AG04450 (cell line): ENCODE measurements at regions not wholly inside any gene's neighbourhood (a gene's known extent, or its start where the extent isn't known, plus 50 kb on each side); places are given as distances from the start of the nearest gene placed in this dataset.

Source experiments
- CTCF ChIA-PET: fragments of 300-600, 350-600 bp; formaldehyde crosslinking; extraction: SDS; loops from one replicate; lab custom pipeline; 2022; ENCODE audit warnings: antibody characterized with exemption, inconsistent platforms; lab: Charles Lee
- POLR2A ChIA-PET: fragments of 350-600 bp; formaldehyde crosslinking; extraction: SDS; loops from one replicate; lab custom pipeline; 2021; ENCODE audit warnings: antibody characterized with exemption, inconsistent platforms; lab: Yijun Ruan, JAX
- DNase-seq: peaks from one replicate; pipeline ENCODE4 v3.0.0-alpha.2; 2011; ENCODE audit warnings: low read depth, low spot score
- H3K27ac ChIP-seq: one replicate; pipeline ENCODE4 v1.5.1; 2012; ENCODE audit warnings: low read depth, low read length, control low read depth
- H3K27me3 ChIP-seq: one replicate; pipeline ENCODE4 v1.6.0; 2012; ENCODE audit warnings: low read length; ENCODE audit not compliant: control insufficient read depth, insufficient read depth
- H3K4me3 ChIP-seq: 2 replicates; pipeline ENCODE4 v1.5.1; 2011; ENCODE audit warnings: mild to moderate bottlenecking, low read depth, low read length, control low read depth
- H3K9me3 ChIP-seq: 2 replicates; pipeline ENCODE4 v1.5.1; 2012; ENCODE audit warnings: low read length; ENCODE audit not compliant: control insufficient read depth, insufficient read depth
- CTCF ChIP-seq: IDR thresholded peaks from 2 replicates; pipeline ENCODE4 v1.5.1; 2011; ENCODE audit warnings: low read depth, low read length, control low read depth, inconsistent platforms

- Histone ChIP-seq H3K9me3 (no peaks in the 10 kb centered on the region), H3K4me3 (no peak overlapping the region), H3K27ac (no peak overlapping the region), H3K27me3 (no peaks in the 10 kb centered on the region)
- CTCF ChIA-PET = no interaction called here
- POLR2A ChIA-PET = no interaction called here
- no peak for TF ChIP-seq CTCF
- no peak for DNase-seq
Observed at GRCh38 chr5:118628660-118629354, 359.5 kb downstream of the DTWD2 start.

- DNase-seq = no peak
- Histone ChIP-seq H3K27ac (no peak overlapping the region), H3K27me3 (no peaks in the 10 kb centered on the region), H3K4me3 (no peak overlapping the region), H3K9me3 (no peaks in the 10 kb centered on the region)
- TF ChIP-seq CTCF = no peak
- CTCF ChIA-PET = no interaction called here
- POLR2A ChIA-PET = no interaction called here
Observed at GRCh38 chr5:118620233-118620632, 368.1 kb downstream of the DTWD2 start.

- no peak for DNase-seq
- no peak overlapping the region for H3K4me3 ChIP-seq
- ChIA-PET POLR2A (no interaction called here), CTCF (no interaction called here)
- H3K27ac ChIP-seq = no peak overlapping the region
- H3K9me3 ChIP-seq = no peaks in the 10 kb centered on the region
- H3K27me3 ChIP-seq = no peaks in the 10 kb centered on the region
- TF ChIP-seq CTCF = no peak
Observed at GRCh38 chr5:118619823-118620222, 368.5 kb downstream of the DTWD2 start.

- ChIA-PET POLR2A (no interaction called here), CTCF (no interaction called here)
- Histone ChIP-seq H3K4me3 (no peak overlapping the region), H3K27me3 (no peaks in the 10 kb centered on the region), H3K9me3 (no peaks in the 10 kb centered on the region), H3K27ac (no peak overlapping the region)
- TF ChIP-seq CTCF = no peak
- no peak for DNase-seq
Observed at GRCh38 chr5:118616281-118616680, 372.1 kb downstream of the DTWD2 start.

- no peak for DNase-seq
- H3K9me3 ChIP-seq = no peaks in the 10 kb centered on the region
- ChIA-PET POLR2A (no interaction called here), CTCF (no interaction called here)
- no peaks in the 10 kb centered on the region for H3K27me3 ChIP-seq
- TF ChIP-seq CTCF = no peak
- no peak overlapping the region for H3K27ac ChIP-seq
- H3K4me3 ChIP-seq = no peak overlapping the region
Observed at GRCh38 chr5:118614731-118615456, 373.5 kb downstream of the DTWD2 start.
